Cardiac fibroblast (primary cell): ENCODE measurements at regions not wholly inside any gene's neighbourhood (a gene's known extent, or its start where the extent isn't known, plus 50 kb on each side); places are given as distances from the start of the nearest gene placed in this dataset.

Source experiments
- DNase-seq, 2 donors: peaks; one replicate each; pipeline versions ENCODE4 v3.0.0 to v3.0.0-alpha.2; 2010; ENCODE audit warnings: low read depth in 2 of 2
- H3K4me3 ChIP-seq, 2 donors: replicated peaks in 1 of 2; 1 replicate in 1 of 2; 2 replicates in 1 of 2; pipeline ENCODE4 v1.5.1; 2011; ENCODE audit warnings: low read depth in 2 of 2, low read length in 2 of 2, mild to moderate bottlenecking in 2 of 2, moderate library complexity in 1 of 2
- TF ChIP-seq, protein P1 (sequence below): IDR thresholded peaks from one replicate; pipeline ENCODE4 v1.5.1; 2011; ENCODE audit warnings: low read depth, mild to moderate bottlenecking, low read length, inconsistent platforms

DNA sequence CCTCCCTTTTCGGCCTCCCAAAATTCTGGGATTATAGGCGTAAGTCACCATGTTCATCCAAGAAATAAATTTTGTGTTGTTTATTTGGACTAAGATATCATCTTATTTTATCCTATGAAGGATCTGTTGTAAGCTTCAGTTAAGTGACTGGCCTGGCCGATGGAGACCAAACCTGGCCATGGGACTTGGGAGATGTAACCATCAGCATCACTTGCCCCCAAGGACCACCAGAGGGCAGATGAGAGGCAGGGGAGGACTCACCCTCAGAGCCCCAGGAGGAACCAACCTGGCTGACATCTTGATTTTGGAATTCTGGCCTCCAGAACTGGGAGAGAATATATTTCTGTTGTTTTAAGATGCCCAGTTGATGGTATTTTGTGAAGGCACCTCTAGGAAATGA lies 266.7 kb downstream of the CDH26 start:
- TF ChIP-seq, protein P1, sequence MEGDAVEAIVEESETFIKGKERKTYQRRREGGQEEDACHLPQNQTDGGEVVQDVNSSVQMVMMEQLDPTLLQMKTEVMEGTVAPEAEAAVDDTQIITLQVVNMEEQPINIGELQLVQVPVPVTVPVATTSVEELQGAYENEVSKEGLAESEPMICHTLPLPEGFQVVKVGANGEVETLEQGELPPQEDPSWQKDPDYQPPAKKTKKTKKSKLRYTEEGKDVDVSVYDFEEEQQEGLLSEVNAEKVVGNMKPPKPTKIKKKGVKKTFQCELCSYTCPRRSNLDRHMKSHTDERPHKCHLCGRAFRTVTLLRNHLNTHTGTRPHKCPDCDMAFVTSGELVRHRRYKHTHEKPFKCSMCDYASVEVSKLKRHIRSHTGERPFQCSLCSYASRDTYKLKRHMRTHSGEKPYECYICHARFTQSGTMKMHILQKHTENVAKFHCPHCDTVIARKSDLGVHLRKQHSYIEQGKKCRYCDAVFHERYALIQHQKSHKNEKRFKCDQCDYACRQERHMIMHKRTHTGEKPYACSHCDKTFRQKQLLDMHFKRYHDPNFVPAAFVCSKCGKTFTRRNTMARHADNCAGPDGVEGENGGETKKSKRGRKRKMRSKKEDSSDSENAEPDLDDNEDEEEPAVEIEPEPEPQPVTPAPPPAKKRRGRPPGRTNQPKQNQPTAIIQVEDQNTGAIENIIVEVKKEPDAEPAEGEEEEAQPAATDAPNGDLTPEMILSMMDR: peak; percentile 61
- peak in 1 of 2 donors; percentile 39 for DNase-seq
- H3K4me3 ChIP-seq: no peak overlapping the region

DNA sequence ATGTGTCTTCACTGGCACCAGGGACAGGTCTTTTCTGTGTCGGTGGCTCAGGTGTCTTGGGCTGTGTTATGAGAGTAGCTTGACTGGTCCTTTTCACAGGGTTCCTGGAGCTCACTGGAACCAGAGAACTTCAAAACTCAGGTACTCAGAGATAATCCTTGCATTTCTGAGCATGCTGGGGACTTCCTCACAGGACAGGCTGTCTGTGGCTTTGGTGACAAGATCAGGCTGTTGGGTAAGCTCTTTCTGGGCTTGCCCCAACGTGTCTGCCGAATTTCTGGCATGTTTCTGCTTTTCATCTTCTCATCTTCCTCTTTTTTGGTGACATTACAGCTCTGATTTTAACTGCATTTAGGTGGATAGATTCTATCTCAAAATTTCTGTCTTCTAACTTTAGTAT lies 270.0 kb downstream of the CDH26 start:
- no peak overlapping the region for H3K4me3 ChIP-seq
- TF ChIP-seq, protein P1: no peak
- no peak for DNase-seq

DNA sequence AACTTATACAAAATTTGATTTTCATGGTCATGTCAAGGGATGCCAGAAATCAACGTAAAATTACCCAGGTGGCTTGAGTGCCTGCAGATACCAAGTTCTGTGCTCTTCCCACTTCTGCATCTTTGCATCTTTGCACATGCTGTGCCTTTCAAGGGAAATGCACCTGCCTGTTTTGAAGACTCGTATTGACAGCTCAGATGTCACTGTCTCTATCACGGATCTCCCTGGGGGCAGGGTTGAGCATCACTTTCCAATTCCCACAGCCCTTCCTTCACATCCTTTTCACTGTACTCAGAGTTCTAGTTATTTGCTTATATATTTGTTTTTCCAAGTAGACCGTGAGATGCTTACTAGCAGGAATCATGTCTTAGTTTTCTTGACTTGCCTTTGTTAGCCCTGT lies 274.2 kb downstream of the CDH26 start:
- TF ChIP-seq, protein P1: no peak
- H3K4me3 ChIP-seq: no peak overlapping the region
- DNase-seq: no peak

- DNase-seq: peak in 1 of 2 donors; percentile 11
- TF ChIP-seq, protein P1: no peak
- no peak overlapping the region for H3K4me3 ChIP-seq
Observed at GRCh38 chr20:60233018-60233630, 274.9 kb downstream of the CDH26 start.

GRCh38 chr20:60236613-60237012 lies 278.4 kb downstream of the CDH26 start:
- TF ChIP-seq, protein P1: no peak
- no peak overlapping the region for H3K4me3 ChIP-seq

DNA sequence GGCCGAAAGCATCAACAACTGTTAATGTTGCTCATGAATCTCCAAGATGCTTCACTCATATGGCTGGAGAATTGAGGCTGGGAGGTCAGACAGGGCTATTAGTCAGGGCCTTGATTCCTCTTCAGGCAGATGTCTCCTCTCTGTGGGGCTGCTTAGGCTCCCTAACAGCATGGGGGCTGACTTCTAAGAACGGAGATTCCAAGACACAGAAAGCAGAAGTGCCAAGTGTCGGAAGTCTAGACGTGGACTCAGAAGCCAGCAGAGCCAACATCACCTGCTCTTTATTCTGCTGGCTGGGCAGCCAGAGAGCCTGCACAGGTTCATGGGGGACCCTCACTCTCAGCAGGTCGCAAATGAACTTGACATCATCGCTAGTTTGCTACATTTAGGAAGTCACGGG lies 279.8 kb downstream of the CDH26 start:
- DNase-seq: no peak
- no peak overlapping the region for H3K4me3 ChIP-seq
- TF ChIP-seq, protein P1: no peak

More at GRCh38 chr20:60236613-60237012, 278.4 kb downstream of the CDH26 start:
- no peak for DNase-seq
